ENCODE measurements at regions not wholly inside any gene's neighbourhood (a gene's known extent, or its start where the extent isn't known, plus 50 kb on each side); places are given as distances from the start of the nearest gene placed in this dataset.

DNA sequence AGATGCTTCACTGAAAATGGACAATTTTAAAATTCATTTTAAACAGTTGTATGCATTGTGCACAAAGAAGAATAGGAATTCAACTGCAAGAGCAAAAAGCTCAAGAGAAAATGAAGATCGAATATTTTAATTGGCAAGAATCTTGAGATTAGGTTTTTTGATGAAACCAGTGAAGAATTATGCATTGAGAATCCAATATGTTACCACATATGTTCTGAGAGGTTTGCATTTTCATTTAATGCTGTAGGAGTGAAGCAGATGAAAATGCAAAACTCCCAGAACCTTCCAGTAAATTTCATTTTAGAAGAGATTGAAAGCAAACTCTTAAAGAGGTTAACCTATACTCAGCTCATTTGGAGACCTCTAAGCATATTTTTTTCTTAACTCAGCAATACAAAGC, 298.0 kb downstream of the OLFM3 start:
- Mint-ChIP-seq H3K27me3 (peaks cover 3% of the 10 kb centered on the region), H3K27ac (no peak overlapping the region), H3K4me1 (ENCODE audit: unreplicated experiment) (no peaks in the 10 kb centered on the region), H3K4me3 (no peak overlapping the region), H3K36me3 (no peaks in the 10 kb centered on the region), H3K9me3 (no peaks in the 10 kb centered on the region)
- TF ChIP-seq, protein P1, sequence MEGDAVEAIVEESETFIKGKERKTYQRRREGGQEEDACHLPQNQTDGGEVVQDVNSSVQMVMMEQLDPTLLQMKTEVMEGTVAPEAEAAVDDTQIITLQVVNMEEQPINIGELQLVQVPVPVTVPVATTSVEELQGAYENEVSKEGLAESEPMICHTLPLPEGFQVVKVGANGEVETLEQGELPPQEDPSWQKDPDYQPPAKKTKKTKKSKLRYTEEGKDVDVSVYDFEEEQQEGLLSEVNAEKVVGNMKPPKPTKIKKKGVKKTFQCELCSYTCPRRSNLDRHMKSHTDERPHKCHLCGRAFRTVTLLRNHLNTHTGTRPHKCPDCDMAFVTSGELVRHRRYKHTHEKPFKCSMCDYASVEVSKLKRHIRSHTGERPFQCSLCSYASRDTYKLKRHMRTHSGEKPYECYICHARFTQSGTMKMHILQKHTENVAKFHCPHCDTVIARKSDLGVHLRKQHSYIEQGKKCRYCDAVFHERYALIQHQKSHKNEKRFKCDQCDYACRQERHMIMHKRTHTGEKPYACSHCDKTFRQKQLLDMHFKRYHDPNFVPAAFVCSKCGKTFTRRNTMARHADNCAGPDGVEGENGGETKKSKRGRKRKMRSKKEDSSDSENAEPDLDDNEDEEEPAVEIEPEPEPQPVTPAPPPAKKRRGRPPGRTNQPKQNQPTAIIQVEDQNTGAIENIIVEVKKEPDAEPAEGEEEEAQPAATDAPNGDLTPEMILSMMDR (conservative IDR thresholded peaks at IDR 0.05), result no peak
- no peak for DNase-seq (ENCODE audit: extremely low spot score, unreplicated experiment)

DNA sequence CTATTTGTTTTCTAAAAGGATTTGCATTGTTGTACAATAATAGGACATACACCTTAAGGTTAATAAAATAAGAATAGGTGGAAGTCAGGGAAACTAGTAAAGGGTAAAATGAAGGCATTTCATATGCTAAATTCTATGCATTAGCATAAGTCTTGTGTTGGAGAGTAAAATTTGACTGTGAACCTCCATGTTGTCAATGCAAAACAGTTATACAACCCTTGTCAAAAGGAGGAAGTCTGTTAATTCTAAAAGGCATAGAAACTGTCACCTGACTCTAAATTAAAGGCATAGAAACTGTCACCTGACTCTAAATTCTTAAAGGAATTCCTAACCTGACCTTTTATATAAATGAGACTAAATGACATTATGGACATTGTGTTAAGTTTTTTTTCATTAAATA, 291.8 kb downstream of the OLFM3 start:
- H3K4me1 Mint-ChIP-seq (ENCODE audit: unreplicated experiment), result no peaks in the 10 kb centered on the region
- no peak overlapping the region for H3K4me3 Mint-ChIP-seq
- H3K27me3 Mint-ChIP-seq, result peaks cover 3% of the 10 kb centered on the region
- no peak for DNase-seq (ENCODE audit: extremely low spot score, unreplicated experiment)
- H3K36me3 Mint-ChIP-seq, result no peaks in the 10 kb centered on the region
- TF ChIP-seq, protein P1 (conservative IDR thresholded peaks at IDR 0.05), result no peak
- H3K9me3 Mint-ChIP-seq, result no peaks in the 10 kb centered on the region
- no peak overlapping the region for H3K27ac Mint-ChIP-seq

DNA sequence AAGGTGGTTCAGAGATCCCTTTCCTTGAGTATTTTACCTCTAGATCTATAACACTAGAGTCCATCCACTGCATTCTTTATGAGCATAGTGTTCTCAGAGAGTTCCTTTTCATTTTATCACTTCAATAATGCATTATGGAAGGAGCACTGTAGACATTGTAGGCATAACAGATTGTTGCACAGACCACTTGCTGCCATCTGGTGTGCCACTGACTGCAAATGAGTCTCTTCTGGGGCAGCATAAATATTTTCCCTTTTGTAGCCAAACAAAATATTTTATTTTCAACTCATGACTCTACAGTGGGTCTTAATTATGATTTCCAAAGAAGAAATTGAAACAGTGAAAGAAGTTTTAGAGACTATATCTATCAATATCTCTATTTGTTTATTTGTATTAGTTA, 290.4 kb downstream of the OLFM3 start:
- Mint-ChIP-seq H3K4me1 (ENCODE audit: unreplicated experiment) (no peaks in the 10 kb centered on the region), H3K27ac (no peak overlapping the region), H3K9me3 (no peaks in the 10 kb centered on the region), H3K27me3 (no peaks in the 10 kb centered on the region), H3K4me3 (no peak overlapping the region), H3K36me3 (no peaks in the 10 kb centered on the region)
- TF ChIP-seq, protein P1 (conservative IDR thresholded peaks at IDR 0.05), result no peak
- no peak for DNase-seq (ENCODE audit: extremely low spot score, unreplicated experiment)

DNA sequence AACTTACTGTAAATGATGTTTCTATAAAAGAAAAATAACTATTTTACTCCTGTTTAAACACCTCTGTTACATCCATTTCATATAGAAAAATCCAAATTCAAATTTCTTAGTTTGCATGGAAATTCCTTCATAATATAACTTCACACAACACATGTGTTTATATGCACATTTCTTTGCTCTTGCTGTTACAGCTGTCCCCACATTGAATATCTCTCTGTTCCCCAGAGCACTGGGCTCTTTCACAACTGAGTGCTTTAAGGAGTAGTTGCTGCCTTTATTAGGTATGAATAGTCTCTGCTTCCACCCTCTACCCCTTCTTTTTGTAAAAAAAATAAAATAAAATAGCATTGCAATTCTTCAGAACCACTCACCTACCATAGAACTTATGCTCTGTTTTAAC, 287.0 kb downstream of the OLFM3 start:
- Mint-ChIP-seq H3K36me3 (no peaks in the 10 kb centered on the region), H3K9me3 (no peaks in the 10 kb centered on the region), H3K4me1 (ENCODE audit: unreplicated experiment) (no peaks in the 10 kb centered on the region), H3K4me3 (no peak overlapping the region), H3K27me3 (peaks cover 3% of the 10 kb centered on the region), H3K27ac (no peak overlapping the region)
- TF ChIP-seq, protein P1 (conservative IDR thresholded peaks at IDR 0.05), result no peak
- no peak for DNase-seq (ENCODE audit: extremely low spot score, unreplicated experiment)

DNA sequence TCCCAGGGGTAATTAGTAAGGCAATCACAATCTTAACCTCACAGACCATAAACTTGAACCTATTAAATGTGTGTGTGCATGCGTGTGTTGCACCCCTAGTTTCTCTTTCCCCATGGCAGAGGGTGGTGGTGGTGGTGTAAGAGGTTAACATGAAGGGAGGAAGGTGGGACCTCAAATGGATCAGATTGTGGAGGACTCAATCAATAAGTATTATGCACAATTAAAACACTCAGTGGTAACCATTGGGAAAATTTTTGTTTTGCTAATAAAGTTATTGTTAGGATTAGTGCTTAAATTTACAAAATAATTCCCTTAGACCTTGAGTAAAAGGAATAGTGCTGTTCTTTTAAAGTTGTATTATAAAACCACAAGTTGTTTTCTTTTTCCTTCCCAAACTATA, 283.0 kb downstream of the OLFM3 start:
- no peaks in the 10 kb centered on the region for H3K9me3 Mint-ChIP-seq
- no peak for DNase-seq (ENCODE audit: extremely low spot score, unreplicated experiment)
- H3K36me3 Mint-ChIP-seq, result no peaks in the 10 kb centered on the region
- H3K27ac Mint-ChIP-seq, result no peak overlapping the region
- no peaks in the 10 kb centered on the region for H3K4me1 Mint-ChIP-seq (ENCODE audit: unreplicated experiment)
- no peak overlapping the region for H3K4me3 Mint-ChIP-seq
- peaks cover 3% of the 10 kb centered on the region for H3K27me3 Mint-ChIP-seq
- TF ChIP-seq, protein P1 (conservative IDR thresholded peaks at IDR 0.05), result no peak

DNA sequence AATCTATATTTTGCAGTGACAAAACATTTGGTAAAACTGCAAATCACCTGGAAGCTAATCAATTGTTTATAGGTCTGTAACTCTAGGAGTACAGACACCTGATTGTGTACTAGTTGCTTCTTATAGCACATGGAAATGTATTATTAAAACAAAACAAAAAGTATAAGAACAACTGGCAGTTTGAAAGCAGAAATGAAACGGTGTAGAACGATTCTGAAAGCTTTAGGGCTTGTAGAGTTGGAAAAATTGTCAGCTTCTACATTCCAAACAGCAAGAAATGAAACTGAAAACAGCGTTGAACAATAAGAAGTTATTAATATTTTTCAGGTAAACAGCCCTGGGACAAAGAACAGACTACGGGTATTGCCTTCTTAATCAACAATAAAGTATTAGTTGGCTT, 273.3 kb downstream of the OLFM3 start:
- Mint-ChIP-seq H3K27me3 (no peaks in the 10 kb centered on the region), H3K9me3 (no peaks in the 10 kb centered on the region)

More for the DNA sequence above, 273.3 kb downstream of the OLFM3 start:
- Mint-ChIP-seq H3K4me3 (no peak overlapping the region), H3K36me3 (no peaks in the 10 kb centered on the region), H3K27ac (no peak overlapping the region), H3K4me1 (ENCODE audit: unreplicated experiment) (no peaks in the 10 kb centered on the region)
- TF ChIP-seq, protein P1 (conservative IDR thresholded peaks at IDR 0.05), result no peak
- no peak for DNase-seq (ENCODE audit: extremely low spot score, unreplicated experiment)
